Tibial artery (tissue), 4 donors: ENCODE measurements at regions not wholly inside any gene's neighbourhood (a gene's known extent, or its start where the extent isn't known, plus 50 kb on each side); places are given as distances from the start of the nearest gene placed in this dataset.
"Not testable (repeated sequence)": the region's sequence is repeated elsewhere in the genome, so short reads cannot be mapped to it uniquely, and the experiment has no call there.

Source experiments
- DNase-seq, 2 donors: peaks; one replicate each; pipeline ENCODE4 v3.0.0-alpha.2; 2019
- H3K27ac ChIP-seq, 2 donors: fragments of 200-600 bp; sonication (generic) in 1 of 2; 1 replicate in 1 of 2; 2 replicates in 1 of 2; pipeline ENCODE4 v1.5.1; 2018 to 2019; ENCODE audit warnings: mild to moderate bottlenecking in 1 of 2
- H3K27me3 ChIP-seq, 2 donors: fragments of 200-600 bp; sonication (generic) in 1 of 2; one replicate each; pipeline versions ENCODE4 v1.5.1 to v1.6.0; 2016 to 2019
- H3K36me3 ChIP-seq, 3 donors: fragments of 200-600 bp; sonication (generic) in 2 of 3; one replicate each; pipeline ENCODE4 v1.5.1; 2016 to 2019; ENCODE audit warnings: mild to moderate bottlenecking in 2 of 3
- H3K4me1 ChIP-seq, 4 donors: fragments of 200-600 bp; sonication (generic) in 2 of 4; 1 replicate in 3 of 4; 2 replicates in 1 of 4; pipeline ENCODE4 v1.5.1; 2016 to 2019
- H3K4me3 ChIP-seq, 2 donors: fragments of 200-600 bp; sonication (generic) in 1 of 2; 1 replicate in 1 of 2; 2 replicates in 1 of 2; pipeline ENCODE4 v1.5.1; 2018 to 2019; ENCODE audit warnings: mild to moderate bottlenecking in 2 of 2
- H3K9me3 ChIP-seq, 3 donors: fragments of 200-600 bp; sonication (generic) in 1 of 3; one replicate each; pipeline ENCODE4 v1.5.1; 2016 to 2019
- CTCF ChIP-seq, 2 experiments: fragments of 200-600 bp in 1 of 2; fragments of 450-650 bp in 1 of 2; IDR thresholded peaks; one replicate each; pipeline ENCODE4 v1.5.1; 2017 to 2019; ENCODE audit warnings: antibody characterized with exemption in 2 of 2, mild to moderate bottlenecking in 1 of 2, moderate library complexity in 1 of 2
- intact Hi-C: fragments of 100-400 bp; cut with DNase I; formaldehyde crosslinking; loops from one replicate; pipeline ENCODE4 v1.15.0; 2023; ENCODE audit warnings: low total_unique reads

DNA sequence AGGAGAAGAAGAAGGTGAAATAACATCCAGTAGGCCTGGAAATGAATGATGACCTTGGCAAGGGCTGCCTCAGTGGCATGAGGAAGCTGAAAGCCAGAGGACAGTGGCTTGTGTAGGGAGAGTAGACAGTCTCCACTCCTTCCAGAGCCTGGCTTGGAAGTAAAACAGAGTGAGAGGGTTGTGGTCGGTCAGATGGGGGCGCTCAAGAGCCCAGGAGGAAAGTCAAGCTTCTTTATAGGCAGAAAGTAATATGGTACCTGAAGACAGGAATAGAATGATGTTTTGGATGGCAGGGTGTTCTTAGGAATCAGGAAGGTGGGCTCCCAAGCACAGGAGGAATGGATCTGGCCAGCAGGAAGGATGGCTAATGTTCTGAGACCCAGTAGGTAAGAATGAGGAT lies 75.1 kb upstream of the TSC22D1 start:
- no peak for TF ChIP-seq CTCF (IDR thresholded peaks at IDR 0.05)
- H3K27ac ChIP-seq, result no peak overlapping the region
- DNase-seq, result no peak
- H3K9me3 ChIP-seq, result no peaks in the 10 kb centered on the region
- H3K27me3 ChIP-seq, result no peaks in the 10 kb centered on the region
- peaks cover 0 to 24% (median 7%) of the 10 kb centered on the region in 4 donors for H3K4me1 ChIP-seq
- intact Hi-C loops, result no loop called here
- H3K4me3 ChIP-seq, result no peak overlapping the region
- H3K36me3 ChIP-seq, result no peaks in the 10 kb centered on the region

GRCh38 chr13:44649834-44650233 lies 73.7 kb upstream of the TSC22D1 start:
- H3K27me3 ChIP-seq, result no peaks in the 10 kb centered on the region
- H3K4me1 ChIP-seq, result peaks cover 0 to 24% (median 7%) of the 10 kb centered on the region in 4 donors
- intact Hi-C loops, result no loop called here
- no peak for TF ChIP-seq CTCF (IDR thresholded peaks at IDR 0.05)
- no peaks in the 10 kb centered on the region for H3K36me3 ChIP-seq
- H3K4me3 ChIP-seq, result no peak overlapping the region
- H3K27ac ChIP-seq, result no peak overlapping the region
- DNase-seq, result no peak
- H3K9me3 ChIP-seq, result no peaks in the 10 kb centered on the region

DNA sequence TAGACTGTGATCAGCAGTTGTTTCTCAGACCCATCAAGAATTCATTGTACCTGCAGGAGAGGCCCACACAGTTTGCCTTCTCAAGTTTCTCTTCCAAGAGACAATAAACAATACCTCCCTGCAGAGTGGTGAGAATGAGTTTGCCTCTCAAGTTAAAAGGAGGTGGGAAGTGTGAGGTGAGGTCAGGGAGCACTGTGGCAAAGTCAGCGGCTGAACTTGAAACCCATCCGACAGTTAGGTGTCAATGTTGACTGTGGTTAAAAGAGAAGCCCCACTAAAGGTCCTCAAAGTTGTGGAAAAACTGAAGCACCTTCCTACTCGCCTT lies 72.9 kb upstream of the TSC22D1 start:
- Histone ChIP-seq H3K36me3 (no peaks in the 10 kb centered on the region), H3K27ac (no peak overlapping the region), H3K4me1 (peaks cover 0 to 24% (median 7%) of the 10 kb centered on the region in 4 donors), H3K27me3 (no peaks in the 10 kb centered on the region), H3K4me3 (no peak overlapping the region), H3K9me3 (no peaks in the 10 kb centered on the region)
- intact Hi-C loops, result no loop called here
- no peak for DNase-seq
- no peak for TF ChIP-seq CTCF (IDR thresholded peaks at IDR 0.05)

DNA sequence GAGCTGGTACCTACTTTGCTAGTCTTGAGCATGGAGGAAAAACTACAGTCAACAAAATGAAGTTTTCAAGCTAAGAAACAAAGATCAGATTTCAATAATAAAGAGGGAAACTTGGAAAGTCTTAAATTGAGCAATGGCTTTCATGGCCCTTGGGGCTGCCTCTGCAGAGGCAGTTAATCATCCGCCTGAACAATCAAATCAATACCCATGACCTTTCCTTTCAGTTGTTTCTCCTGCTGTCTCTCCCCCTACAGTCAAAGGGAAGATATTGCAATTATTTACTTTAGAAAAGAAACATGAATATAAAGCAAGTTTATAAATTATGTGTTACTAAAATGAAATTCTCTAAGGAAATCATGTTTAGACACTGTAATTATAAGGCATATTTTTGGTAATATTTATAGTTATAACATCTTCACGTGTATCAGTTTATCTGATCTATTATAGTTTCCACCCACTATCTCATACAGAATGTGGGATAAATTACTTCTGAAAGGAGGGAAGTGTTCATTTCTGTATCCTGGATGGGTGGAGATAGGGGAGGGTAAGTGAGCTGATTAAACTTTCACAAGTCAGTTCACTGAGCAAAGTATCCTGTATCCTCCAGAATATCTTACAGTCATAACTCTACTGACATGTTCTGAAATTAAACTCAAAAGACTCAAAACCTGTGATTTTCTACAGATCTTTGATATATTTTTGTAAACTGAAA lies 72.4 kb upstream of the TSC22D1 start:
- Histone ChIP-seq H3K9me3 (no peaks in the 10 kb centered on the region), H3K27me3 (no peaks in the 10 kb centered on the region), H3K27ac (no peak overlapping the region), H3K36me3 (no peaks in the 10 kb centered on the region), H3K4me3 (no peak overlapping the region), H3K4me1 (peaks cover 0 to 24% (median 7%) of the 10 kb centered on the region in 4 donors)
- no peak for TF ChIP-seq CTCF (IDR thresholded peaks at IDR 0.05)
- intact Hi-C loops, result no loop called here
- no peak for DNase-seq

DNA sequence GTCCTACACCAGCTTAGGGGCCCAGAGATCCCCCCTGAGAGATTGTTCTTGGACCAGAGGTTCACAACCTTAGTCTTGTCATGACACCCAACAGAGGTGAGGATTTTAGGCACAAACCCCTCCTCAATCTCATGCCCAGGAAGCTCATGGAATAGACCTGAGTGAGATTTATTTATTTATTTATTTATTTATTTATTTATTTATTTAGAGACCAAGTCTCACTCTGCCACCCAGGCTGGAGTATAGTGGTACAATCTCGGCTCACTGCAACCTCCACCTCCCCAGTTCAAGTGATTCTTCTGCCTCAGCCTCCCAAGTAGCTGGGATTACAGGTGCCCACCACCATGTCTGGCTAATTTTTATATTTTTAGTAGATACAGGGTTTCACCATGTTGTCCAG lies 71.4 kb upstream of the TSC22D1 start:
- DNase-seq, H3K4me3 ChIP-seq, H3K36me3 ChIP-seq, H3K27ac ChIP-seq, H3K9me3 ChIP-seq, intact Hi-C loops, H3K27me3 ChIP-seq: not testable (repeated sequence)
- H3K4me1 ChIP-seq, result peaks cover 0 to 14% (median 2%) of the 10 kb centered on the region in 4 donors

DNA sequence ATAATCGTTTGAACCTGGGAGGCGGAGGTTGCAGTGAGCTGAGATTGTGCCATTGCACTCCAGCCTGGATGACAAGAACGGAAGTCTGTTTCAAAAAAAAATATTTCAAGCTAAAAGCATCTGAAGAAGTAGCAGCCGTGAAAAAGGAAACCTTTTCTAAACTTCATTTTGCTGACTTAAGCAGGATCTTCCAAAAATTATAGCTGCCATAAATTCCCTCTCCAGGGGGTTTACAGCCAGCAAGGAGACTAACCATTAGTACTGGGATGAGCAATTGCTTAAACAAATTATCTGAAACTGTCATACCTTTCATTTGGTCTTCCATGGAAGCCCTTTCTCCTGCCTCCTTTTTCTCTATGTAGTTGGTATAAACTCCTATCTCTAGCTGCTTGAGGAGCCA lies 69.9 kb upstream of the TSC22D1 start:
- Histone ChIP-seq H3K27ac (no peak overlapping the region), H3K4me3 (no peak overlapping the region), H3K4me1 (no peaks in the 10 kb centered on the region), H3K9me3 (no peaks in the 10 kb centered on the region), H3K36me3 (no peaks in the 10 kb centered on the region), H3K27me3 (no peaks in the 10 kb centered on the region)
- TF ChIP-seq CTCF (IDR thresholded peaks at IDR 0.05), result no peak
- intact Hi-C loops, result no loop called here
- no peak for DNase-seq
